NCI-H1092 treated with DMSO at 0.1 percent for 48 hours (cell line): ENCODE measurements at regions not wholly inside any gene's neighbourhood (a gene's known extent, or its start where the extent isn't known, plus 50 kb on each side); places are given as distances from the start of the nearest gene placed in this dataset.
"Not testable (repeated sequence)": the region's sequence is repeated elsewhere in the genome, so short reads cannot be mapped to it uniquely, and the experiment has no call there.

Experiments
- DNase-seq: peaks from one replicate; lab custom pipeline; 2025; lab: John Stamatoyannopoulos, UW

DNA sequence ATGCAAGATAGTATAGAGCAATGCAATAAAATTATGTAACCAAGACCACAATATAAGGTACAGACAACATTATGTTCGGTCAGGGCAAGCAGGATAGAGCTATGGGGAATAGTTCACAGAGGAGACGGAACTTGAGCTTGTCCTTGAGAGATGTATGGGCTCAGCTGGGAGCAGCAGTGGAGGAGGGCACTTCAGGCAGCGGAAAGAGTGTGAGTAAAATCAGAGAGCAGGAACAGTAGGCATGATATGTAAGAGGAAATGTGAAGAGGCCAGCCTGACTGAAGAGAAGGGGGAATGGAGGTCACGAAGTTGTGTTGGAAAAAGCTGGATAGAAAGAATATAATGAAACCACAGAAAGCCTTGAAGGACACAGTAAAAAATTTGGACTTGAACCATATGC, 217.2 kb upstream of the NOCT start:
- DNase-seq, result no peak

DNA sequence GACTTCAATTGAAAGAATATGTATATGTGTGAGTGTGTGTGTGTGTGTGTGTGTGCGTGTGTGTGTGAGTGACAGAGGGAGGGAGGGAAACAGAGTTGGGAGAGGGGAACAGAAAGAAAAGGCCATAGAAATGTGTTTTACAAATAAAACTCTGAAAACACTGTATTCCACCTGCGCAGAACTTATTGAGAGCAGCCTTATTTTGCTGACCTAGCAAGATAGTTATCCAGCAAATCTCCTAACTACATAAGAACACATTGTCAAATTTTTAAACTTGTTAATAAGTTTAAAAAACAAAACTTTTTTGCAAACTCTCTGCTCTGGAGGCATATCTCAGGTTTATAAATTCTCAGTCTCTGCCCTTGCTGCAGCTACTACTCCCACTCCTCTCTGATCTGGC, 217.9 kb upstream of the NOCT start:
- DNase-seq, result no peak

DNA sequence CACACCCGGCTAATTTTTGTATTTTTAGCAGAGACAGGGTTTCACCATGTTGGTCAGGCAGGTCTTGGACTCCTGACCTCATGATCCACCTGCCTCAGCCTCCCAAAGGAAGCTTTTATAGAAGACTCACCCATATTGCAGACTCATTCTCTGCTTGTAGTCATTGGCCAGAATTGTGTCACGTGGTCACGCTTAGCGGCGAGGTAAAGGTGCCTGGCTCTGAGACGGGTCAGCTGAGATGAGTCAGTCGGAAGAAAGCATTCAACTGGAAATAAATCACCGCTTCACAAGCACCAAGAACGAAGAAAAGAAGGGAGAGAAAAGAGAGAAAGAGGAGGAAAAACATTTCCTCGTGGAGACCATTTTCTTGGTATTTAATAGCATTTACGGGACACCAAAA, 218.8 kb upstream of the NOCT start:
- no peak for DNase-seq

DNA sequence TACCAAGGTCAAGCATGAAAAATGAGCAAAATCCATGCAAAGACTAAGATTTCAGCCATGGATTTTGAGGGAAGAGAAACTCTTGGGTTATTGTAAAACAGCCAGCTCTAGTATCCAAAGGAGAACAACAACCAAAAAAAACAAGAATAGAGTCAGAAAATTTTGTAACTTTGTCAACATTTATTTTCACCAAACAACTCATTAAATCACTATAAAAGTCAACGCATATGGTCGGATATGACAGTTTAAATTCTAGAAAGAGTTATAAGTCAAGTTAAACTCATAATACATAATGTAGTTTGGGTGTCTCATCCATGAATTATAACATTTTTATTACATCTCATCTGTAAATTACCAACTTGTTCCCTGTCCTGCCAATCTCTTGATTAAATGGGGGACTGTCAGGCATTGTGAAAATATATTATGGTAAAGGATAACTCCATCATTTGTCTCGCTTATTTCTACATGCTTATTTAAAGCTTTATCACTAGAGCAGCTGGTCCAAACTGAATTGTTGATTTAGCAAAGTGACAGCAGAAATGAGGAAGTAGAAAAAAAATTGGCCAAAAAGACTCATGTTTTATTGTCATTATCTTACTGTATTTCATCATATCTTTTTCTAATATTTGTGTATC, 224.8 kb upstream of the NOCT start:
- DNase-seq, result no peak

DNA sequence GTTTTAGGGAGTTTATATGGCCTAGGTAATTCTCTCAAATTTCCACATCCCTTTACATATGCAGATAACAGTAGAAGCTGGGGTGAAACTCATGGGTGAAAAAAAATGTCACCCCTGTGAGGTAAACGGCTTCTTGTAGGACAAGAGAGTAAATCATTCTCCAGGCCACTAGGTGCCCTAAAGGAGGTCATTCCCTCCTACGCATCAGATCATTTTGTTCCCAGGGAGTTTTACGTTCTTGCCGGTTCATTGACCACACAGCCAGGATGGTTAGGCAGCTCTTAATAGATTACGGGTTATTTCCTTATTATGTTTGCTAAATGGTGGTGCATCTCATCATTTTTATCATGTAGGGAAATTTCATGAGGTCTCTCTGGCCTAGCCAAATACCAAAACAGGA, 225.8 kb upstream of the NOCT start:
- no peak for DNase-seq

DNA sequence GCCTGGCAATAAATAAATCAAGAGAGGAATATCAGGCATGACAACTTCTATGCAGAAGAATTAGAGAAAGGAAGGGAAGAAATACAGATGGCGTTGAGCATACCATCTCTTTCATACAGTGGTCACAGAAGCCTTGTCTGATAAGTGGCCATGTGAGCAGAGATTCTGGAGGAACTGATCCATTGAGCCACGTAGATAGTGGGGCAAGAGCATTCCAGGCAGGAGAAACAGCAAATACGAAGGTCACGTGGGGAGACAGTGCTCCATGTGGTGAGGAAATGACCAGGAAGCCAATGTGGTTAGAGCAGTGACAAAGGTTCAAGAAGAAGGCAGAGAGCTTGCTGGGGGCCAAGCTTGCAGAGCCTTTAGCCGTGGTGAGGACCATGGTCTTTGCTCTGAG, 226.7 kb upstream of the NOCT start:
- no peak for DNase-seq

DNA sequence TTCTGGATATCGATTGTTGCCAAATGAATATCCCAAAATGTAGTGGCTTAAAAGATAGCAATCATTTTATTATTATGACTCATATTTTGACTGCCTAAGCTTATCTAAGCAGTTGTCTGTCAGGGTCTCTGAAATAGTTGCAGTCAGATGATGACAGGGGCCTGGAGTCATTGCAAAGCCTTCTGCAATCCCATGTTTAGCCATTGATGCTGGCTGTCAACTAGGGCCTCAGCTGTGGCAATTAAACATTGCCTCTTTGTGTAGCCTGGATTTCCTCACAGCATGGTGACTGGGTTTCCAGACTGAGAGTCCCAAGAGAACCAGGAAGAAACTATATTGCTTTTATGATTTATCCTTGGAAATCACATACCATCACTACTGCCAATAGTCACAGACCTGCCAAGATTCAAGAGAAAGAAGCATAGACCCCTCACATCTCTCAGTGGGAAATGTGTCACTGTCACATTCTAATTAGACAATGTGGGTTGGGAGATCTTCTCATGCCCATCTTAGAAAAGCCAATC, 227.3 kb upstream of the NOCT start:
- DNase-seq, result no peak

DNA sequence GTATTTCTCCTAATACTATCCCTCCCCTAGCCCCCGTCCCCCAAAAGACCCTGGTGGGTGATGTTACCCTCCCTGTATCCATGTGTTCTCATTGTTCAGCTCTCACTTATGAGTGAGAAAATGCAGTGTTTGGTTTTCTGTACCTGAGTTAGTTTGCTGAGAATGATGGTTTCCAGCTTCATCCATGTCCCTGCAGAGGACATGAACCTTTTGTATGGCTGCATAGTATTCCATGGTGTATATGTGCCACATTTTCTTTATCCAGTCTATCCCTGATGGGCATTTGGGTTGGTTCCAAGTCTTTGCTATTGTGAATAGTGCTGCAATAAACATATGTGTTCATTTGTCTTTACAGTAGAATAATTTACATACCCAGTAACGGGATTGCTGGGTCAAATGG, 235.8 kb upstream of the NOCT start:
- DNase-seq, result not testable (repeated sequence)

DNA sequence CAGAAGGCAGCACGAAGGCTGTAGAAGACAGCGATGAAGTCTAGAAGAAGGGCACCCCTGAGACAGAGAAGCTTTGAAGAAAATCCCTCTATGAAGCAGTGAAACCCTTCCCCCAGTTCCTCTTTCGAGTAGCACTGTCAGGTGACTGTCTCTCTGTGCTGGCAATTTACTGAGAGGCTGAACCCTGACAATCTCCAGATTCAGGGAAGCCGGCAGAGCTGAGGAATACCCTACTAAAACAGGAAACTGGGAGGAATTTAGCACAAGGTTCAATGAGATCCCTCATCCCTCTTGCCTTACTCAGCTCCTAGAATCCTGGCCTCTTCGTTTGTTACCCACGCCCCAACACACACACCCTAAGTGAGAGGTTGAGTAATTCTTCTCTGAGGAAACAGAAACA, 239.7 kb upstream of the NOCT start:
- no peak for DNase-seq

DNA sequence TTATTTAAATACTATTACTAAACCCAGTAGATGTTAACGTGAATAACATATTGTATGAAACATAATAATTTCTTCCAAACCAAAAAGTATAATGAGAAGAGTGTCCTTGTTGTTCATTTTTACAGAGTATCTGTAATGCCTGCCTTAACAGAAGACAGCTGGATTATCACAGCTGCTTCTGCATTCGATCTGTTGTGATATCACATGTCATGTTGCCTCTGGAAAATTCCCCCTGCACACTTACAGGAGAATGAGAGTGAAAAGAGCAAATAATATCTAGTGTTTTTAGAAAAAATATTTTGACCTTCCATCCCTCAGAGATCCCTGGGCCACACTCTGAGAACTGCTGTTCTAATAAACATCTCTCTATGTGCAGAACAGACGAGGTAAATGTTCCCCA, 240.1 kb upstream of the NOCT start:
- DNase-seq, result no peak

DNA sequence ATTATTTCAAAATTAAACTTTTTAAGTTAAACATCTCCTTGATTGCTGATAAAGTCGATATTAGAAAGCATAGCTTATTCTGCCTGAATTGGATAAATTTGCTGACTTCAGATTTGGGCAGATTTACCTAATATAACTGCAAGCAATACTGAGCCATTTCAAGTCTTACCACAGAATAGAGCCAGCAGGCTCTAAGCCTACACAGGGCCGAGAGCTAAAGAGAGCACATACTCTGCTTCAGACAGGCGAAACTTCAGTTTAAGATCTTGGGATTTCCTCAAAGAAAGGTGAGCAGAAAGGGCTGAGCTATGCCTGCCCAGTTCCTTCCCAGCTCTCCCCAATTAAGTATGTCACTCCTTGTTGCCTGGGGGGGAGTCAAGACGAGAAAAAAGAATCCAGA, 240.6 kb upstream of the NOCT start:
- DNase-seq, result no peak

DNA sequence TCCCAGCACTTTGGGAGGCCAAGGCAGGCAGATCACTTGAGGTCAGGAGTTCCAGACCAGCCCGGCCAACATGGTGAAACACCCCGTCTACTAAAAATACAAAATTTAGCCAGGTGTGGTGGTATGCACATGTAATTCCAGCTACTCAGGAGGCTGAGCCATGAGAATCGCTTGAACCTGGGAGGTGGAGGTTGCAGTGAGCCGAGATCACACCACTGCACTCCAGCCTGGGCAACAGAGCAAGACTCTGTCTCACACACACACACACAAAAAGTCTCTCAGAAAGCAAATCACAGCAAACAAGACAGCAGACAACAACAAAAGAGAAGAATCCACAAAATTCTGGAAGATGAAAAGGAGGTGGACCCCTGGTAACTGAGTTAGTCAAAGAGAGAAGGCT, 241.5 kb upstream of the NOCT start:
- DNase-seq, result not testable (repeated sequence)

DNA sequence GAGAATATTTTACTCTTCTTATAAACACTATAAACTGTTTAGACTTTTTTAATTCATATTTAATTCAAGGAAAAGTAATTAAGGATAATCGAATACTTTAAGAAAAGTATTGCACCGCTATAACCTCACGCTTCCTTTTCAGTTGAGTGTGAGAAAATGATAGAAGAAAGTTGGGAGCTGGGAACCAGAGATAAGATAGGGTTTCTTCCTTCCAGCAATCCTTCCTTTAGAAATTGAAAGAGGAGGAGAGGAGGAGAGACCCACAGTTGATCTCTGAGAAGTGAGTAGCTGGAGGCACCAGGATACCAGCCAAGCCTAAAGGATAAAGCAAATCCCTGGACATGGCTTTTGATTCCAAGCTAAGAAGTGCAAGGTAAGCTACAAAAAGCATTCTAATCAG, 242.3 kb upstream of the NOCT start:
- DNase-seq, result no peak

DNA sequence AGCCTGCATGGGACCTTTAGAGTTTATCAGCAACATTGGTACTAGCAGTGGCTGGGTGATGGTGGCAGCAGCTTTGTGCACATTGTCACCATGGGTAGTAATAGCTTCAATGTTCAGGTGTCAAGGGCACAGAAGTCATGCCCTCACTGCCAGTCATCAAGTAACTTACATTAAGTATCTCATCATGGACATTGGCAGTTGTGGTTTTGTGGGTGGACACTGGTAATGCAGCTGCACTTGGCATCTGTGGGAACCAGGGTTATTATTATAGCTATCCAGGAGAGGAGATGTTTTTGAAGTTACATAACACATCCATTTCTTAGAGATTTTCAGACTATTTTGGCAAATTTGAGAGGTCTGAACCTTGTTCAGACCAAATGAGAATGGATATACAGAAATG, 243.2 kb upstream of the NOCT start:
- no peak for DNase-seq

DNA sequence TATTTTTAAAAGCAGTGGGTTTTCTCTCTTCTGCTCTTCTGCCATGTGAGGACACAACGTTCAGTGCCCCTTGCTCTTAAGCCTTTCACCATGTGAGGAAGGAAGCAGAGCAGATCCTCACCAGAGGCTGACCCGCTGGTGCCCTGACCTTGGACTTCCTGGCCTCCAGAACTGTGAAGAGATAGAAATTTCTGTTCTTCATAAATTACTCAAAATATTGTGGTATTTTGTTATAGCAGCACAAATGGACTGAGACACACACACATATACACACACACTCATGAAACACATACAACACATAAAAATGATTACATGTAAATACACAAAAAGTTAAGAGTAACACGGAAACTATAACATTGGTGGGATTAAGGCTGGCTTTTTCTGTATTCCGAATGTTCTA, 244.8 kb upstream of the NOCT start:
- no peak for DNase-seq

DNA sequence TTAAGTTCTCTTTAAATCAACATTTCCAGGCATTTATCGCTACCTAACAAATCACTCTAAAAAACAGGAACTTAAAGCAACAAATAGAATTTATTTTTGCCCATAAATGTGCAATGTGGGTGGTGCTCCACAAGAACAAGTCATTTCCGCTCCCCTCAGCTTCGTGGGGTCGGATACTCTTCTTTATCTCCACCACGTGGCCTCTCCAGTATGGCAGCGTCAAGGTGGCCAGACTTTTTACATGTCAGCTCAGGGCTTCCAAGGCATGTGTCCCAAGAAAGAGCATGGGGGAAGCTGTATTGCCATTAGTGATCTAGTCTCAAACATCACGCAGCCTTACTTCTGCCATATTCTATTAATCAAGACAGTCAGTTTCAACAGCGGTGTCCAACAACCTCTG, 249.2 kb upstream of the NOCT start:
- DNase-seq, result no peak

DNA sequence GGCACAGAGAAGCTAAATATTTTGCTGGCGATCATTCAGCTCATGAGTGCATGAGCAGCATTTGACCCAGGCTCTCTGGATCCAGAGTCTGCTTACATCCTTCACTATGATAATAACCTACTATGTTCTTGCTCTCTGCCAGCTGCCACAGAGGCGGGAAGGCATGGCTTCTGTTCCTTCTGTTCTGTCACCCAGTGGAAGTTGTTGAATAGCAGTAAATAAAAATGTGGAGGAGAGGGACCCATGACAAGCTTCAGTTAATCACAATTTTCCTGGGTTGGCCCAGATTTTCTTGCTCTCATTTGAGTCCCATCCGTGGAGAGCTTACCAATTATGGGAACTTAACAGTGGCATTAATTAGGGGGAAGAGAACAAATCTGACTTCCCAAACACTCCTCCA, 250.1 kb upstream of the NOCT start:
- DNase-seq, result no peak

DNA sequence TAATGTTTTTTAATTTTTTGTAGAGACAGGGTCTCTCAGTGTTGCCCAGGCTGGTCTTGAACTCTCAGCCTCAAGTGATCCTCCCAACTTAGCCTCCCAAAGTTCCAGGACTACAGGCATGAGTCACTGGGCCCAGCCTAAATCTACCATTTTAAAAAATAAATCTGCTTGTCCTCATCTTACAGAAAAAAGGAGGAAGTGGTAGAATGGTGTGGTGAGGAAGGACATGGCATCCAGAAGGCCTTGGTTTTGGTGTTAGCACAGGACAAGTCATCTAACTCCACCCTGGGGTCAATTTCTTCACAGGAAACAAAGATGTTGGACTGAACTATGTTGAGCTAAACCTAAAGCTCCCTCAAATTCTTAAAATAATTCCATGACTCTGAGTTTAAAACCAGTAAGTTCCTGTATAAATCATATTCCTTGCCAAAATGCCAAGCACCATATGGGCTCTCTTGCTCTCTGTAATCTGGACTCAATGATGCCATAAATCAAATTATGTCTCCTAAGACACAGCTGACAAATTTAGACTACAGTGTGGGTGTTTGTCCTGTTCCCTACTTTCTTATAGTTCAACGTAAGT, 253.9 kb upstream of the NOCT start:
- no peak for DNase-seq

DNA sequence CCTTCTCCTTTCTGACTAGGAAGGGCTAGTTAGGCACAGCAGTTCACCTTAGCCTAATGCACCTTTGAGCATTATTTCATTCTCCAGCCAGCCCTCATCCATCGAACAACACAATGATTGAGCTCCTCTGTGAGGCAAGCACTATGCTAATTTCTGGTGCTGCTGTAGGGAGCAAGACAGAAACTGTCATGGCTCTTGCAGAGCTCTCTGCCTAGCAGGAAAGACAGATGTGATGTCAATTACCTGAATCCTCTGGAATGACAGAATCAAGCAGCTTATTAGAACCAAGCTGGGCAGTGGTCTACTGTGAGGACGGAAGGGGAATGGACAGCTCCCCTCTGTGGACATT, 256.1 kb upstream of the NOCT start:
- no peak for DNase-seq

DNA sequence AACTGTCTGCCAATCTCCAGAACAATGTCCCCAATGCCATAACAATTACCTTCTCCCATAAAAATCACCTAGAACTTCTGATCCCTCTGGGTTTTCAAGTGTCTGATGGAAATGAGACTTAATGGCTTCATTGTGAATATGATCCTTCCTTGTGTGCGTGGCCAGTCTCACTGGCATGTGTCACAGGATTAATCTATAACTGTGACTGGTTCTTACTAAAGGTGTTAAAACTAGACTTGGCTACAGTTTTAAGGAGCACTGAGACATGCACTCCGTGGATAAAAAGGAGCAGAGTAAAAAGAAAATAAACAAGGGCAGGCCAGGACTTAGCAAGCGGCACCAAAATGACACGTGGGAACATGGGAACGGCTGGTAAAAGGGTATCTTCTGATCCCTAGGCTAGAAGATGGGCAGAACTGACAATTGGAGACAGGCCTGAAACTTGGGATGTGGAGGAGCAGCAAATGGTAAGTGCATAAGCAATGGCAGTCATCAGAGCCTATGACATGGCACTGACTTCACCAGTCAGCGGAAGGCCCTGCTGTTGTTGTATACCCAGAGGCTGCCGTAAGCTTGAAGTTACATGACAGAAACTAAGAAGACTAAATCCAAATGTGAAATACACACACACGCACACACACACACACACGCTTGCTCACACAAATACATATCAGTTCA, 256.6 kb upstream of the NOCT start:
- DNase-seq, result no peak

DNA sequence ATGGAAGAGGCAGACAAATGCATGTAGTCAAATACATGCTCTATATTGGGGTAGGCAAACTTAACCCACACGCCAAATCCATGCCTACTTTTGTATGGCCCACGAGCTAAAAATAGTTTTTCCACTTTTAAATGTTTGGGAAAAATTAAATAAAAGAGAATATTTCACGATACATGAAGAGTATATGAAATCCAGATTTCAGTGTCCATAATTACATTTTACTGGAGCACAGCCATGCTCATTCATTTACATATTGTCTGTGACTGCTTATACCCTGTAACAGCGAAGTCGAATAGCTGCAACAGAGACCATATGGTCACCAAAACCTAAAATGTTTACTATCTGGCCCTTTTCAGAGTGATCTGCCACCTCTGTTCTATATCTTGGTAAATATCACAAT, 257.4 kb upstream of the NOCT start:
- DNase-seq, result no peak

DNA sequence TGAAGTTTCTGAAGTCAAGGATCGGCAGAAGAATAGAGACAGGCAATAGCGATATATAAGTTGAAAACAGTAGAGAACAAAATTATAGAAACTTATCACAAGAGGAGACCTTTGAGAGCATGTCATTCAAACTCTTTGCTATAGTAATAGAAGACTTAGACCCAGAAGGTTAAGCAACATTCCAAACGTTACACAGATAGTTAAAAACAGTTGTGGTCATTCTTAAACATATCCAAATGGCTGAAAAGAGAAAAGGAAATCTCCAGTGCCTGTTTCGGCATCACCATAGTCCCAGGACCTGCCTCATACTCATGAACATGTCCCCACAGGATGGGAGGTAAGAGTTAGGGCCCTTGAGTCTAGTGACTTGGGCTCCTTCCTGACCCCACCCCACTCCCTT, 258.1 kb upstream of the NOCT start:
- no peak for DNase-seq

DNA sequence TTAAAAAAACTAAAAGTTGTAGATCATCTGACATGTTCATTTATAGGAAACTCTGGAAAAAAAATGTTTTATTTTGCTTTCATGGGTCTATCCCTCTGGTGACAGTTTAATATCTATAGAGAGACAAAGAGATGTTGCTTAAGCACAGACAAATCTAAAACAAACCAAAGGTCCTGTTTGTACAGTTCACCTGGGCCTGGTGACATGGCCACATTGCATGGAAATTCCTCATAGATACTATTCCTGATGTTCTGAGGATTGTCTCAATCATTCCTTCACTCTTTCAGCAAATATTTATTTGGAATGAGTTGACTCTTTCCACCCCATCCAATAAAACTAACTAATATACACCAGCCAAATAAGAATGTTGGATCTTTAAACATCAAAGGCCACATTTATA, 259.1 kb upstream of the NOCT start:
- no peak for DNase-seq

DNA sequence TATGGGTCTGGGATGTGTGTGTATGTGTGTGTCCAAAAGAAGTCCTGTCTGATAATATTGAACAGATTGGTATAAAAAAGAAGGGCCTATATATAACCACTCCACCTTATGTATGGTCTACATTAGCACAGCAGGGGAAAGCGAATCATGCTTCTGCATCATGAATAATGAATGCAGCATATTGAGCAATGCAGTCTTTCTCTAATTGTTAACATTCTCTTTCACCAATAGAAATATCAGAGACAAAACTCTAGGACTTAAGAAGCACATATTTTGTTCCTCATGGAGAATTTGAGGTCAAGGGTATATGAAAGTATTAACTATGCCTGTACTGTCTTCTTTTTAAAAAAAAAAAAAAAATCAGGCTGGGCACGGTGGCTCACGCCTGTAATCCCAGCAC, 264.3 kb upstream of the NOCT start:
- no peak for DNase-seq
